ENCODE measurements at regions not wholly inside any gene's neighbourhood (a gene's known extent, or its start where the extent isn't known, plus 50 kb on each side); places are given as distances from the start of the nearest gene placed in this dataset.
A peak's percentile ranks its signal among the peaks of the same experiment; 100 is the strongest.

DNA sequence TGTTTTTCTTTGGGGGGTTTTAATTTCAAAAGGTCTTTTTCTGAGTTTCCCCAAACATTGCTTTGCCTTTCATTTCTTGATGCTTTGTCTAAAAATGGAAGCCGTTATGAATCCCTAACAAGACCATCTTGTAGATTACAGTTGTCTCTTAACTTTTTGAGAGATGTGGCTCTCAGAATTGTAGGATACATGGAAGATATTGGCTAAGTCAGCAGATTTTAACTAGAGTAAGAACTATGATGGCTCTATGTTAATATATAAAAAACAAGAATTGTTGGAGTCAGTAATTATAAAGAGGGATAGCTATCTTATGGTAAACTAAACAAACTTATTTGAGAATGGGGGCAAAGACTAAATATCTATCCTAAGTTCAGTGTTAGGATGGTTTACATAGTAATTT lies 96.6 kb upstream of the HS3ST5 start:
- no peak for DNase-seq (ENCODE audit: low read depth, low spot score)

DNA sequence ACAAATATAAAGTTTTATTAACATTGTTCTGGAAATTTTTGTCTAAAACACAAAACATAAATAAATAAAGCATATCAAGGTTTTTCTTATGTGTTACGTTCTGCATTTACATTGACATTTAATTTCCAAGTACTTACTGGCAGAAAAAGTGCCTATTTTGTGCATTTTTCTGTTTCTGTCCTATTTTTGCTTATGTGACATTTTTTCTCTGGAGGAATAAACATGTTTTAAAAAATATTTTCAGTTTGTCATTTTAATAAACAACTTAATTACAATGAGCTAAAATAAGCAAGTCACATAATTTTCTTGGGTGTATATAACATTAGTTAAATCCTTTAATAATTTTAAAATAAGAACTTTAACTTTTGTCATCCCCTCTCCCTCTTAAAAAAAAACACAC lies 94.4 kb upstream of the HS3ST5 start:
- DNase-seq (ENCODE audit: low read depth, low spot score): no peak

DNA sequence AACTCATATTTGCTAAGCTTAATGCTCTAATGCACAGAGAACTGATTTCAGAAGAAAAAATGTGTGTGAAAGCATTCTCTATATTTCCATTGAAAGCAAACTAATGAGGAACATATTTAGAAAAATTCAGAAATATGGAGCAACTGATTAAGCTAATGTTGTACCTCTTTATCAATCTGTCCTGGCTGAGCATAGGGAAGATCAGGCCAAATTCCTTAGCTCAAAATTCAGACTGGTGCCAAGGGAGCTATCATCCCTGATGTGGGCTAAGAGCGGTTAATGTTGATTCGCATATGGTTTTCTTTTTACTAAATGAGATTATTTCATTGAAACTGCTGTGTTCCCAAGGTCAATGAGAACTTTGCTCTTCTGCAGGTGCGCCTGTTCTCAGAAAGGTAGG lies 93.9 kb upstream of the HS3ST5 start:
- DNase-seq (ENCODE audit: low read depth, low spot score): no peak

DNA sequence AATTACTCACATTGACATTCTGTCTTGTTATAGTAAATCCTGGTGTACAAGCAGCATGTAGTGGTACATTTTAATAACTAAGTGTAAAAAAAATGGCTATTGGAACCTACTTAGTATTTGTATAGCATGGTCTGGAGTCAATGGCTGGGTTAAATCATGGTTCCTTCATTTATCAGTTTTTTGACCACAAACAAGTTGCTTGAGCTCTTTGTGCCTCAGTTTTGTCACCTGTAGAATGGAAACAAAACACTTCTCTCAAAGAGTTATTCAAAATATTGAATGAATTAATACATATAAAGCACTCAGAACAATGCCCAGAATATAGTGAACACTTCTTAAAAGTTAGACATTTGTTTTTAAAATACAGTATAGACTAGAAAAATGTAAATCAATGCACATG lies 93.2 kb upstream of the HS3ST5 start:
- DNase-seq (ENCODE audit: low read depth, low spot score): no peak

DNA sequence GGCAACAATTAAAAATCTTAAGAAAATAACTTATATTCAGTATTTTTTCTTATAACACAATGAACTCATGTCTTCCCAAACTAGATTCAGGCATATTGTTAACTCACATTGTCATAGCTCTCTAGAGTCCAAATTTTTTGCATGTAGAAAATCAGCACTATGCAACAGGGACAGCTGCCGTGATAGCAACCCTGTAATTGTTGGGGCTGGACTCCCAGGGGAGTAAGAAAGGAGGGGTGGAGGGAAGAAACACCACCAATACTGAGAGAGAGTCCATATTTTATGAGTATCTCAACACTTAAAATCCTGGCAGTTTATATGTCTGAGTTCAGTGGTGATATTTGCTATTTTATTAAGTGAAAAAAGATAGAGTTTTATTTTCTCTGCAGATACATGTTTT lies 89.6 kb upstream of the HS3ST5 start:
- no peak for DNase-seq (ENCODE audit: low read depth, low spot score)

DNA sequence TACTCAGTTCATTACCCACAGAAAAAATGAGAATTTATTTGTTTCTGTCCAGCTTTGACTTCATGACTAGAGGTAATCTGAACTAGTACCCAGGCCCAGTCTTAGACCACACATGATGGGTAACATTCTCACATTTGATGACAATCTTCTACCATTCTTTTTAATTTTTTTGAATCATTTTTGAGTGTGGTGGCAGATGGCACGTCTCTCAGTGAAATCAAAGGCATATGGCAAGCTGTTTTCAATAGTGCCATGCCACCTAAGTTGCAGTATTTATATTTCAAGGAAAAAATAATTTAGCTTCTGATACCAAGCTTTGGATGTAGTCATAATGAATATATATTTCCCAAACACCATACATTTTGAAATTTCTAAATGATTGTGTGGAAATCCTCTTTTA lies 88.8 kb upstream of the HS3ST5 start:
- no peak for DNase-seq (ENCODE audit: low read depth, low spot score)

DNA sequence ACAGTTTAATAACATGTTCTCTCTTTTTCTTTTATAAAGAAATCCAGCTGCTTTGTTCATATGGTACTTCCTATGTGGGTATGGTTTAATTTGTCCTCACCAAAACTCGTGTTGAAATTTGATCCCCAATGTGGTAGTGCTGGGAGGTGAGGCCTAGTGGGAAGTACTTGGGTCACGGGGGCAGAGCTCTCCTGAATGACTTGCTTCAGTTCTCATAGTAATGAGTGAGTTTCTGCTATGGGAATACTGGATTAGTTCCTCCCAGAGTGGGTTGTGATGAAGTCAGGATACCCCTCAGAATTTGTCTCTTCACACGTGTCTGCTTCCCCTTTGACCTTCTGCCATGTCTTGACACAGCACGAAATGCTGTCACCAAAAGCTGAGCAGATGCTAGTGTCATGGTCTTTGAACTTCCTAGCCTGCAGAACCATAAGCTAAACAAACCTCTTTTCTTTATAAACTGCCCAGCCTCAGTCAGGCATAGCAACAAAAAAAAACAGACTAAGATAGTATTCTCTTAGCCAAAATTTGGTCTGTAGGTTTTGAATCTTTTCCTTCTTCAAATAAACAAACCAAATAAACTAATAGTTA lies 87.8 kb upstream of the HS3ST5 start:
- DNase-seq (ENCODE audit: low read depth, low spot score): peak; percentile 26

DNA sequence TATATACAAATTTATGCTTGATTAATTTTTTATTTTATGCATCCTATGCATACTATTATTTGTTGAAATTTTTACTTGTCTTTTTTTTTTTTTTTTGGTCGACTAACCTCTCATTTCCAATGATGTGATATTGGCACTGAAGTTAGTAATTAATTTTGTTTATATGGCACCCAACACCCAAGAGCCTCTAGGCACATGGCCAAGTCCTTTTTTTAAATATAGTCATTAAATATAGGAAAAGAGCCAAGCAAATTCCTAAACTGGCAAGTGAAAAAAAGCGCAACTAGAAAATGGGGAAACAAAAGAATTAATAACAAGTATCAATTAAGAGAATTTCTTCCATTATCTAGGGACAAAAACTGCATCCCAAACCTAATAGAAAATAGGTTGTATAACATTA lies 85.5 kb upstream of the HS3ST5 start:
- DNase-seq (ENCODE audit: low read depth, low spot score): no peak

DNA sequence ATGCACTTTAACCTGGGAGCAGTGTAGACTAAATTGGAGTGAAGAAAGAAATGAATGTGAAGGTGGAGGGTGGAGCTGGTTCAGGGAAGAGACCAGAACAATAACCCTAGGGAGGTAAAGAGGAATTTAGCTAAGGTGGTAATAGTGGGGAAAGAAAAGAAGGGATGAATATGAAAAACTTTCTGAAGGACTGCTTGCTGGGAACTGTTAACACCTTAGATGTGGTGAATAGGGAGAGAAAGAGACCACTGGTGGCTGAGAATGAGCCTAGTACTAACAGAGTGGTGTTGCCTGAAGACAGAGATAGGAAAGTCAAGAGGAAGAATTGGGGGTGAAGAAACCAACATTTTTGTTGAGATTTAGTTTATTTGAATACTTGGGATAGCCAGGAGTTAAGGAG lies 78.4 kb upstream of the HS3ST5 start:
- peak; percentile 35 for DNase-seq (ENCODE audit: low read depth, low spot score)

DNA sequence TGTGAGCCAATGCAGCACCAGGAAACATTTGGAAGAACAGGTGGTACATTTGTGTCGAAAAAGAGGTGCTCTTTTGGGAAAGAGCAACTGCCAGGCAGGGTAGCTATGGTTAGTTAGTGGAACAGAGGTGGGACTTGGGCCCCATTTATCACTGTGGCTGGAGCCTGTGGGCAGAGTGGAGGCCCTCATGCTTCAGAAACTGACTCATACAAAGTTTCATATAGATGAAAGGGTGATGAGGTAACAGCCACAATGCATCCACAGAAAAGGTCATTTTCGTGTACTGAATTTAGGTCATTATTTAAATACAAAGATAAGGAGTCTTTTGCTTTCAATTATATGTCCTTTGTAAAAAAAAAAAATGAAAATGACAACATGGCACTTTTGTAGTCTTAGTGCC lies 76.4 kb upstream of the HS3ST5 start:
- DNase-seq (ENCODE audit: low read depth, low spot score): no peak

DNA sequence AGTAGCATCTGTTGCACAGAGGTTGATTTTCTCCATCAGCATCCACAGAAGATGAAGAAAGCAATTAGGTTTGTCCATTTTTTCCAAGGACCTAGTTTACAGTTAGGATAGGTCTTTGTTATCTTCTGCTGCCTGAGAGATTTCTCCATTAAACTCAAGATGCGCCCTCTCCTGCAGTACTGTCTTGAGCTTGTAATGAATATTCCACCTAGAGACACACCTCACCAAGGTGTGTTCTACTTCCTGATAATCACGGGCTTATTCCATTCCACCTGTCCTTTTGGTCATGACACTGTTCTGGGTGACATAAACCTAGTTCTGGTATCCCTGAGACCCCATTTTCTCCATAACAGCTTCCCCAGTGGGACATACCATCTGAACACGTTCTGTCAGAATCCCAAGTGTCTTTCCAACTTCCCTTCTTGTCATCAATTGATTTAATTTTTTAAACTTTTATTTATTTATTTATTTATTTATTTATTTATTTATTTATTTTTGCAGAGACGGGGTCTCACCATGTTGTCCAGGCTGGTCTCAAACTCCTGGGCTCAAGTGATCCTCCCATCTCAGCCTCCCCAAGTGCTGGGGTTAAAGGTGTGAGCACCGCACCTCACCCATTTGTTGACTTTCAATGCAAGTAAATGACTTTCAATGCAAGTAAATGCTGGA lies 75.6 kb upstream of the HS3ST5 start:
- no peak for DNase-seq (ENCODE audit: low read depth, low spot score)

DNA sequence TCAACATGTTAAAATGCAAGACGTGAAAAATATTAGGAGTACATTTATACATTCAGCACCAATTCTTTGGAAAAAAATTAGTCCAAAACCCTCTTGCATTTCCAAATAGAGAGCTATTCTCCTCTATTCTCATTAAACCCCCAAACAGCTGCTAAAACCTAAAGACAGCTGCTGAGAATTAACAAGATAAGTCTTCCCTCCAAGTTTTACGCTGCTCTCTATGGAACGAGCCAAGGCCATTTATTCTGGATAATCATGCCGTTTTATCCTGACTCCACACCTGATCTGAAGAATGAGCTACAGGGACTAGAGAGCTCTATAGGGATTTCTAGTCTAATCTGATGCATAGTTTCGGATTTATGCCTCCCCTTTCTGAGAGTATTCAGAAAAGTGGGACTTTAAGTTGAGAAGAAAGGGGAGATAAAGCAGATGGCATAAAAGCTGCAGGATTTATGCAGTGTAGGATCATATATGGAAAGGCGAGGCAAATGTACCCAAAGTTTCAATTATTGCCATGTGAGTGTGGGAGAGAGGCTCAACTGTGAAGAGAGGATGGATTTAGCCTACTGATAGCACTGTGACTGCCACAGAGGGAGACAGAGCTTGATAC lies 64.7 kb upstream of the HS3ST5 start:
- no peak for DNase-seq (ENCODE audit: low read depth, low spot score)

DNA sequence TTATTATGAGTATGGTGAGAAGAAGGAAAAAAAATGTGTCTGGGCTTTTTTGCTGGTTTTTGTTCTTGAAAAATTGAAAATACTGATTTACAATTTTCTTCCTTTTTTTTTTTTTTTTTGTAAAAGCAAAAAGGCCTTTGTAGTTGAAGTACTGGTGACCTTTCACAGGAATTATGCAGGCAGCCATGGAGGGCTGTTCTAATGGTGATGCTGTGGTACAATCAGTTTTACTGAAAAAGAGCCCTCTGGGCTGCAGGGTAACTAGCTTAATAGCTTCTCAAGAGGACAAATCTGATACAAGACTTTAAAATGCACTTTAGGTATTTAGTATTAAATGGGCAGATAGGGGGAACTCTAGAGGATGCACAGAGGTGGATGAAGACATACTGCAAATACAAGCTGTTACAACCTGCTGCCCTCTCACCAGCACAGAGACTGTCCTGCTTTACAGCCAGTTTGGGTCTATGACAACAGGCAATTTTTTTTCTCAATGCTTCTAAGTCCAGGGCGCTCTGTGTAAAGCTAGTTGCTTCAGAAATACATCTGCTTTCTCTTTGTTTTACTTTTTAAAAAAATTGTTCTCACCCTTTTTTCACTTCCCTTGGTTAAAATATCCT lies 61.6 kb upstream of the HS3ST5 start:
- DNase-seq (ENCODE audit: low read depth, low spot score): no peak

DNA sequence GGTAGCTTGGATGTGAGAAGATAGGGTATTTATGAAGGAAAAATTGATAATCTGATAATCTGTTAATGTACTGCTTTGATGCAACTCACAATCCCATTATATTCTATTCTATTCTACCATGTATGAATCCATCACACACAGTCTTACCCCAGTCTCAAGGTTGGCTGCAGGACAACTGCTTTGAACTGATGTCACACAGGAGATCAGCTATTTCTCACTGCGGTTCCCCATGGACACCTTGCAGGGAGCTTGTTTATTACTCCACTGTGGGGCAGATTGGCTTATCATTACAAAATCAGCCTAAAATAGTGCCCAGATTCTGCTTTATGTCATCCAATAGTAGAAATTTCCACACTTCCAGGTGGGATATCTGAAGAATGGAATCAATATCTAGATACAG lies 61.0 kb upstream of the HS3ST5 start:
- DNase-seq (ENCODE audit: low read depth, low spot score): no peak

DNA sequence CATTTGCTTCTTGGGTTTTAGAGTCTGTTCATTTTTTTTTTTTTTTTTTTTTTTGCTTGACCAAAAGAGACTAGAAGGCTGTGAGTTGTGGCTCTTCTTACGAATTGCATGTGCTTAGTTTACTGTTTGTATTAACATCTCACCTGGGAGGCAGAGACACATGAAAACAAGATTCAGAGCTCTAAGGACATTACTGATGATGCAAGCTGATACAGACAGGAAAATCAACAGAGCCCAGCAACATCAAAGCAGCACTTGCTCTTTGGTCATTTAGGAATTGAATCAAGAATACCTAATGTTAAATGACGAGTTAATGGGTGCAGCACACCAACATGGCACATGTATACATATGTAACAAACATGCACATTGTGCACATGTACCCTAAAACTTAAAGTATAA lies 55.7 kb upstream of the HS3ST5 start:
- no peak for DNase-seq (ENCODE audit: low read depth, low spot score)
